GM12878 (cell line): ENCODE measurements at regions not wholly inside any gene's neighbourhood (a gene's known extent, or its start where the extent isn't known, plus 50 kb on each side); places are given as distances from the start of the nearest gene placed in this dataset.

Source experiments
- ATAC-seq: fragments of 200-7000 bp; cut with Tn5 transposase; 3 replicates; pipeline ENCODE4 v1.9.1; 2020; ENCODE audit warnings: mild to moderate bottlenecking, moderate library complexity
- BruUV-seq: library from RNA; stranded (reverse); fragments of 400-500 nt; replicated peaks from 2 replicates; lab custom pipeline; 2021; lab: Mats Ljungman, UMichigan
- CTCF ChIA-PET: fragments of 300-600 bp; sonication (Branson Sonifier 250); formaldehyde crosslinking; extraction: SDS; loops from one replicate; lab custom pipeline; 2021; ENCODE audit warnings: inconsistent platforms; lab: Yijun Ruan, JAX
- POLR2A ChIA-PET: fragments of 350-600 bp; formaldehyde crosslinking; extraction: SDS; loops from one replicate; lab custom pipeline; 2021; ENCODE audit warnings: inconsistent platforms; lab: Charles Lee
- RAD21 ChIA-PET: fragments of 300-600 bp; sonication (Branson Sonifier 250); formaldehyde crosslinking; loops from one replicate; lab custom pipeline; 2023; ENCODE audit warnings: antibody characterized with exemption; ENCODE audit not compliant: unreplicated experiment; lab: Charles Lee
- SMC1A ChIA-PET: fragments of 300-600 bp; sonication (Branson Sonifier 250); formaldehyde crosslinking; loops from one replicate; lab custom pipeline; 2023; ENCODE audit not compliant: unreplicated experiment, uncharacterized antibody; lab: Charles Lee
- DNase-seq: peaks from one replicate; pipeline ENCODE4 v3.0.0-alpha.2; 2011; ENCODE audit warnings: low read depth, low spot score
- FAIRE-seq: peaks from 3 replicates; lab custom pipeline; 2011; peaks lifted over from hg19 to GRCh38; lab: Jason Lieb, UNC
- H2AFZ ChIP-seq: 2 replicates; pipeline ENCODE4 v1.6.0; 2011; ENCODE audit warnings: low read depth, low read length, control low read depth; ENCODE audit not compliant: control insufficient read depth
- H3K27ac ChIP-seq: 2 replicates; pipeline ENCODE4 v1.5.1; 2011; ENCODE audit warnings: control low read depth; ENCODE audit not compliant: control insufficient read depth, insufficient read depth
- H3K27me3 ChIP-seq, 2 experiments: replicated peaks in 1 of 2; 2 replicates each; pipeline versions ENCODE4 v1.6.0 to v1.6.1; 2011; ENCODE audit warnings: low read length in 1 of 2; ENCODE audit not compliant: control insufficient read depth in 2 of 2, insufficient read depth in 2 of 2
- H3K36me3 ChIP-seq, 2 experiments: 2 replicates each; pipeline ENCODE4 v1.5.1; 2011; ENCODE audit warnings: low read length in 1 of 2; ENCODE audit not compliant: control insufficient read depth in 2 of 2, insufficient read depth in 2 of 2
- H3K4me1 ChIP-seq: 2 replicates; pipeline ENCODE4 v1.6.1; 2011; ENCODE audit warnings: mild to moderate bottlenecking, low read length, moderate library complexity, mixed read lengths; ENCODE audit not compliant: control insufficient read depth, insufficient read depth
- H3K4me2 ChIP-seq: 2 replicates; pipeline ENCODE4 v1.6.0; 2011; ENCODE audit warnings: control low read depth; ENCODE audit not compliant: control insufficient read depth, insufficient read depth
- H3K4me3 ChIP-seq: fragments of 200-600 bp; sonication (generic); 2 replicates; pipeline ENCODE4 v1.5.1; 2016
- H3K79me2 ChIP-seq: 2 replicates; pipeline ENCODE4 v1.6.0; 2011; ENCODE audit warnings: low read length; ENCODE audit not compliant: control insufficient read depth, insufficient read depth
- H3K9ac ChIP-seq: 2 replicates; pipeline ENCODE4 v1.8.0; 2011; ENCODE audit warnings: low read length, control low read depth, mixed read lengths; ENCODE audit not compliant: control insufficient read depth, insufficient read depth
- H3K9me3 ChIP-seq: replicated peaks from 3 replicates; pipeline ENCODE4 v1.5.1; 2011; ENCODE audit warnings: mild to moderate bottlenecking, low read length; ENCODE audit not compliant: control insufficient read depth, insufficient read depth
- H4K20me1 ChIP-seq: 2 replicates; pipeline ENCODE4 v1.6.0; 2011; ENCODE audit not compliant: control insufficient read depth, insufficient read depth
- ATF2 ChIP-seq: IDR thresholded peaks from 2 replicates; pipeline ENCODE4 v1.6.1; 2012; ENCODE audit warnings: low read length, inconsistent platforms
- CHD1 ChIP-seq: IDR thresholded peaks from 2 replicates; pipeline ENCODE4 v1.6.1; 2012; ENCODE audit warnings: low read depth, low read length, improper control_type of control experiment
- DPF2 ChIP-seq: fragments of 450-650 bp; IDR thresholded peaks from 2 replicates; pipeline ENCODE4 v1.6.1; 2017; ENCODE audit warnings: mild to moderate bottlenecking
- EED ChIP-seq: sonication (generic); IDR thresholded peaks from 2 replicates; pipeline ENCODE4 v1.6.1; 2016; ENCODE audit warnings: antibody characterized with exemption, low read depth
- MTA2 ChIP-seq: fragments of 450-650 bp; IDR thresholded peaks from 2 replicates; pipeline ENCODE4 v1.6.1; 2016; ENCODE audit warnings: low read depth, mild to moderate bottlenecking, moderate library complexity
- NBN ChIP-seq: fragments of 450-650 bp; IDR thresholded peaks from 2 replicates; pipeline ENCODE4 v1.6.1; 2016
- PKNOX1 ChIP-seq: fragments of 450-650 bp; IDR thresholded peaks from 2 replicates; pipeline ENCODE4 v1.6.1; 2016; ENCODE audit warnings: mild to moderate bottlenecking
- TCF3 ChIP-seq: IDR thresholded peaks from 2 replicates; pipeline ENCODE4 v1.6.1; 2012; ENCODE audit warnings: low read depth, mild to moderate bottlenecking, low read length, borderline replicate concordance; ENCODE audit not compliant: insufficient read depth
- YY1 ChIP-seq: IDR thresholded peaks from 2 replicates; pipeline ENCODE4 v1.6.1; 2011; ENCODE audit warnings: low read depth, mild to moderate bottlenecking, low read length
- ZBTB40 ChIP-seq: fragments of 450-650 bp; IDR thresholded peaks from 2 replicates; pipeline ENCODE4 v1.6.1; 2016; ENCODE audit warnings: mild to moderate bottlenecking, moderate library complexity, borderline replicate concordance
- ZNF217 ChIP-seq: fragments of 450-650 bp; IDR thresholded peaks from 2 replicates; pipeline ENCODE4 v1.6.1; 2017; ENCODE audit warnings: antibody characterized with exemption, mild to moderate bottlenecking
- ZNF687 ChIP-seq: fragments of 450-650 bp; IDR thresholded peaks from 2 replicates; pipeline ENCODE4 v1.6.1; 2017; ENCODE audit warnings: mild to moderate bottlenecking, moderate library complexity
- WGBS: methylation state at CpG from one replicate; pipeline ENCODE4 v1.1.6; 2016; ENCODE audit warnings: low lambda C conversion rate; ENCODE audit not compliant: insufficient replicate concordance, insufficient coverage; ENCODE audit errors: missing lambda C conversion rate; 5-methylcytosine and 5-hydroxymethylcytosine counted together
- in situ Hi-C: fragments of 300-500 bp; cut with MboI; formaldehyde crosslinking; loops from 9 replicates; pipeline ENCODE4 v1.14.3; 2018; ENCODE audit warnings: mixed read lengths
- intact Hi-C: fragments of 100-400 bp; cut with micrococcal nuclease; formaldehyde crosslinking; loops from one replicate; pipeline ENCODE4 v1.14.2; 2022; ENCODE audit not compliant: unreplicated experiment

- no peak for TF ChIP-seq ATF2
- no peak for TF ChIP-seq ZNF217
- no peak for TF ChIP-seq EED
- TF ChIP-seq DPF2 = no peak
- no peak for TF ChIP-seq CHD1
- TF ChIP-seq ZBTB40 = no peak
- no peak for TF ChIP-seq NBN
These were observed 214.2 kb upstream of the TNRC6C start (continued) for GRCh38 chr17:77744066-77744988.

GRCh38 chr17:77745702-77746101, 212.8 kb upstream of the TNRC6C start:
- no TSS peak for BruUV-seq
- no peak for TF ChIP-seq MTA2
- no peak for TF ChIP-seq ZNF687
- TF ChIP-seq YY1 = no peak
- TF ChIP-seq PKNOX1 = no peak
- TF ChIP-seq TCF3 = no peak
- TF ChIP-seq, all 136 proteins: peak for 0

More at GRCh38 chr17:77745702-77746101, 212.8 kb upstream of the TNRC6C start:
- FAIRE-seq (no peak), ATAC-seq (no peak), DNase-seq (no peak)
- no peak overlapping the region for H3K4me2 ChIP-seq
- intact Hi-C loops (no loop called here), in situ Hi-C loops (no loop called here)
- no peaks in the 10 kb centered on the region for H3K4me1 ChIP-seq
- CTCF ChIA-PET = no interaction called here
- H3K79me2 ChIP-seq = no peaks in the 10 kb centered on the region
- H3K27me3 ChIP-seq = no peaks in the 10 kb centered on the region; a peak in 1 of 4 replicates
- SMC1A ChIA-PET = no interaction called here
- RAD21 ChIA-PET = no interaction called here
- POLR2A ChIA-PET = no interaction called here
- no peak overlapping the region for H2AFZ ChIP-seq
- H3K36me3 ChIP-seq = no peaks in the 10 kb centered on the region
- H3K9me3 ChIP-seq = no peaks in the 10 kb centered on the region; the same call in 2 of the 3 replicates
- H3K27ac ChIP-seq = no peak overlapping the region
- H3K4me3 ChIP-seq = no peak overlapping the region
- H3K9ac ChIP-seq = no peak overlapping the region
- WGBS = 46% methylated on average over 2 of the region's 2 CpGs
- H4K20me1 ChIP-seq = no peaks in the 10 kb centered on the region; the same call in 1 of the 2 replicates
